IPS DF 19.7 (cell line): ENCODE measurements at regions not wholly inside any gene's neighbourhood (a gene's known extent, or its start where the extent isn't known, plus 50 kb on each side); places are given as distances from the start of the nearest gene placed in this dataset.

Experiments used
- DNase-seq: peaks from one replicate; pipeline ENCODE4 v3.0.0-alpha.2; 2013; ENCODE audit warnings: low read depth, low spot score

GRCh38 chr11:97955595-97955994 is 1065.2 kb upstream of the CNTN5 start:
- no peak for DNase-seq

DNA sequence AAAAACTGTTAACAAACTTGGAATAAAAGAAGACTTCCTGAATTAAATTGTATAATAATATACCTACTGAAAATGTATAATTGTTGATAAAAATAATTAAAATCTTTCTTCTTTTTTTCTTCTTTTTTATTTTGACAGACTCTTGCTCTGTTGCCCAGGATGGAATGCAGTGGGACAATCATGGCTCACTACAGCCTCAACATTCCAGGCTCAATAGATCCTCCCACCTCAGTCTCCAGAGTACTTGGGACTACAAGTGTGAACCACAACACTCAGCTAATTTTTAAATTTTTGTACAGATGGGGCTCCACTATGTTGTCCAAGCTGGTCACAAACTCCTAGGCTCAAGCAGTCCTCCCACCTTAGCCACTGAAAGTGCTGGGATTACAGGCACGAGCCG is 1063.8 kb upstream of the CNTN5 start:
- DNase-seq, result no peak

DNA sequence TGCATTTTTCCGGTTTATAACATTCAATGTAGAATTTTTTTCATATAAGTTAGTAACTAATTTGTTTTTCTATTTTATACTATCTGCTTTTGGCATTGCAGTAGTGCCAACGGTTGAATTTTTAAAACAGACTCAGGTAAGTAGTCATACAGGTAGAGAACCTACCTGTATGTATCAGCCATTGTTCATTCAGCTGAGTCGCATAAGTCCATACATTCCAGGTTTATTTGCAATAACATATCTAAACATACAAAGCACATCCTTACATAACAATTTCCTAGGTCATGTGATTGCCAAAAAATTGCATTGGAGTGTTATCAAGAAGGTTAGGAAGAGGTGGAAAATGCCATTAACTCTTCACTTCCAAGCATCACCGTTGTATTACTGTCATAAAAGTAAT is 1059.3 kb upstream of the CNTN5 start:
- no peak for DNase-seq

DNA sequence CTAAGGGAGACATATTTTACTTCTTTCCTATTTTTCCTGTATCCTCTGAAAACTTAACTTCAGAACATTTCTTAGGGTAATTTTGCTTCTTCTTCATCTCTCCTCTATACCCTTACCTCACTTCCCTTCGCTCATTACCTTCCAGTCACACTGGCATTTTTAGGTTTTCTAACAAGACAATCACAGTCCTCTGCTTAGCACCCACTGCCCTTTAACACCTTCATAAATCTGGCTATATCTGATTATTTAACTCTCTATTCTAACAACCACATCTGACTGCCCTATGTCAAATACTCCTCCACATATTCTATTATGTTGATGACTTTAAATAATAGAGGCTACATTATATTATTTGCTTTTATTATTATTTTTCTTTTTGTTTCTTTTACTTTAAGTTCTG is 1058.0 kb upstream of the CNTN5 start:
- DNase-seq, result no peak

- no peak for DNase-seq
These were observed 1057.0 kb upstream of the CNTN5 start for GRCh38 chr11:97963528-97964331.

GRCh38 chr11:97964332-97965004 is 1056.3 kb upstream of the CNTN5 start:
- DNase-seq, result no peak

GRCh38 chr11:97965849-97966646 is 1054.7 kb upstream of the CNTN5 start:
- DNase-seq, result no peak

- no peak for DNase-seq
These were observed 1053.8 kb upstream of the CNTN5 start for GRCh38 chr11:97966901-97967300.

GRCh38 chr11:97968071-97968470 is 1052.7 kb upstream of the CNTN5 start:
- DNase-seq, result no peak

GRCh38 chr11:97972731-97973130 is 1048.0 kb upstream of the CNTN5 start:
- no peak for DNase-seq

DNA sequence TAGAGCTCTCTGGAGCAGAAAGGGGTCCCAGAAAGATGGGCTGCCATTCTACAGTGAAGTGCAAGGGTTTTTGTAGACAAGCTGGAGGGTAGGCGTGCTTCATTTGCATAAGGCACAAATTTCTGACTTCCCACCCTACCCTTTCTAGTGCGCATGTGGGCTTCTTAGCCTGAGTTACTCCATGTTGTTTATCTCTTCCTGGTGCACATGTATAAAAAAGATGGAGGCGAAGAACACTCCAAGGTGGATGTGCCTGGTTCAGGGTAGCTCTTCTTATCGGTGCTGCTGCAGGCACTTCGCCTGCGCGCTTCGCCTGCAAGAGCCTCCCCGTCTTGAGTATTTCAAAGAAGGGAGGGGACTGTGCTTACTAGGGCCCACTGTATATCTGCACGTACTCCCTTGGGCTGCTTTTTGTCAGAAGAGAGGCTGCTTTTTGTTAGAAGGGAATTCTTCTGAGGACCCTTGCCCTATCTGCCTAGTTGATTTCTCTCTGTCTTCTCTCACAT is 1047.3 kb upstream of the CNTN5 start:
- no peak for DNase-seq

DNA sequence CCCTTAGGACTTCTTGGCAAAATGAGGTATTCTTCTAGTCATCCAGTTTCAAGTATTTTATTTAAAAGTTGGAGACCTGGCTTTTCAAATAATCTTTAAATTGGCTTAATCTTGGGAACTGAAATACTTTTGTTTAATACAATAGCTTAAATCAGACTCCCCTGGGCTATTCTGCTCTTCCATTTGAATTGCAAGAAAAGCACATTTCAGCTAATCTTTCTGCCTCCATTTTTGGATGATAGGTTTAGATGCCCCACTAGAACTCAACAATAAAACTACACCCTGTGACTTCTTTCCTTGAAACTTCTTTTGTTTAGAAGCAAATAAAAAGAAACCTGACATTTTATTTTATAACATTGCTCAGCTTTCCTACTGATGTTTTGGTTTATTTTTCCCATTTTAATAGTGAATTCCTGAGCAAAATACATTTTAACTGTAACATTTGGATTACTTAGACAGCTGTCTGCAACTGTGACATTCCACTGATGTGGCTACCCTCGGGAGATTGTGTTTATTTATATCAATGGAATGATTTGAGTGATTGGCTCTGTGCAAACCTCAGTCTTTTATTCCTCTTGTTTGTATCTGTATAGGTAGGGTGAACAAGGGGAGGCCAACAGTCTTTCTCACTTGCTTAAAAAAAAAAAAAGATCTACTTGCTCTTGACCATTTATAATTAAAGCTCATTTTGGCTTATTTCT is 1045.8 kb upstream of the CNTN5 start:
- DNase-seq, result no peak

- no peak for DNase-seq
These were observed 1043.0 kb upstream of the CNTN5 start for GRCh38 chr11:97977726-97978125.

DNA sequence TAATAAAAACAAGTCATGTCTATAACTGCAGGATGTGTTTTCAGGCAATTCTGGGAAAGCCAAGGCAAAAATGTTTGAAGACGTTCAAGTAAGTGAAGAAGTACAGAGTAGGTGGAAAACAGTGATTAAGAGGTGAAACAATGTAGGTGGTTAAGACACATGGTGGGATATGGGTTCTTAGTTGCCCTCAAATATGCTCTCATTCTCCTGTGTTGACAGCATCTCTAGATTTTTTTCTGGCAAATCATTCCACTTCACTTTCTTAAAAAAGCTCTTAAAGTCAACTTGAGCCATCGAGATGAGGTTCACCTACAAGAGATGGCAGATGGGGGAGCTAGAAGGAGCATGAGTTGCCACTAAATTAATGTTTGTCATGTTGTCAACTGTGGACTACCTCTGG is 1041.0 kb upstream of the CNTN5 start:
- DNase-seq, result no peak

DNA sequence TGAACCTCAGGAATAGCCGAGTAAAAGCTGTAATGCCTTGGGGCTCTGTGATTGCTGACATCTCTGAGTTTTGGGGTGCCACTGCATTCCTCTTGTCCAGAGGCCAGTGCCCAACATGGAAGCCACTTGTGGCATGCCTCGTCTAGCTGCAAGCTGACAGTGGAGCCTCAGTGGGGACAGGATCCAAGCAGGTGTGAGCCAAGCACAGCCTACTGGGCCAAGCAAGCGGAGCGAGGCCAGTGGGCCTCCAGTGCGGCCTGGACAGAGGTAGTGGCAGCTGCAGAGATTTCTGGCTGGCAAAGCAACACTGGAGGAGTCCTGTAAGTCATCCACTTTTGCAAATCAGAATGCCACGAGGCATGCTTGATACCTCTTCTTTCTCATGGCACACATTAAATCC is 1038.2 kb upstream of the CNTN5 start:
- DNase-seq, result no peak

DNA sequence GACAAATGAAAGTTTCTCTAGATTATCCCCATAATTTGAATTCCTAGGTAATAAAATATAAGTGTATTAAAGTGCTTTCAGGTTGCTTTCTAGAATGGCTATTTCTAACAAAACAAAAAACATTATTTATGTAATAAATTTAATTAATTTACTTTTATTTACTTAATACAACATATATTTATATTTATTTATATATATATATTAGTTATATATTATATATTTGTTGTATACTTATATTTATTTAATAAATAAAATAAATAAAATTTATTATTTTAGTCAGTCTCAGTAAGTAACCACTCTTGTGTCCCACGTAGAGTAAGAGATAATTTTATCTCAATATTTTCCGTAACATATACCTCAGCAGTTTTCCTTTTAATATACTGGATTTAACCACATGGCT is 1031.6 kb upstream of the CNTN5 start:
- no peak for DNase-seq

DNA sequence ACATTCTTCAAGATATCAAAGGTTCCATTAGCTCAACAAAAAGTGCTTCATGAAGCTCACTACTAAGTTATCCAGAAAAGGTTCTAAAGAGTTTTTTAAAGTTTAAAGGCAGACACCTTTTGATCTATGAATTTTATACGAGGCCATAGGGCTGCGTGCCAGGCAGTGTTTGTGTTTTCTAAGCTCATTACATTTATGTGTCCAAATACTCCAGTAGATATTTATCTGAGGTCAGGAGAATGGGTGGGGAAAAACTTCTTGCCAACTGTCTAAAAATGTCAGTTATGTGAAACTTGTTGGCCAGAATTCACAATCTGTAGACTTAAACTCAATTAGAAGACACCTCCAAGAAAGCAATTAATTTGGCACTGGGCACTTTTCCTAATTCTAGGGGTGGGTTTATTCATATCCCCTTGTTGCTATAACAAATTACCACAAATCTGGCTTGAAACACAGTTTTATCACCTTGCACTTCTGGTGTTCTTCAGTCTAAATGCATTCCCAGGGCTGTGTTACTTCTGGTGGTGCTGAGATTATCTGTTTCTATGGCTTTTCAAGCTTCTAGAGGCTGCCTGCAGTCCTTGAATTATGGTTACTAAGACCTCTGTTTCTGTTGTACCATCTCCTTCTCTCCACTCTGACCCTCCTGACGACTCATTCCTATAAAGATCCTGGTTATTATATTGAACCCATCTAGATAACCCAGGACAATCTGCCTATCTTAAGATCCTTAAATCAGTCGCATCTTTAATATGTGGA is 1030.4 kb upstream of the CNTN5 start:
- DNase-seq, result no peak

GRCh38 chr11:97993562-97993961 is 1027.2 kb upstream of the CNTN5 start:
- no peak for DNase-seq

DNA sequence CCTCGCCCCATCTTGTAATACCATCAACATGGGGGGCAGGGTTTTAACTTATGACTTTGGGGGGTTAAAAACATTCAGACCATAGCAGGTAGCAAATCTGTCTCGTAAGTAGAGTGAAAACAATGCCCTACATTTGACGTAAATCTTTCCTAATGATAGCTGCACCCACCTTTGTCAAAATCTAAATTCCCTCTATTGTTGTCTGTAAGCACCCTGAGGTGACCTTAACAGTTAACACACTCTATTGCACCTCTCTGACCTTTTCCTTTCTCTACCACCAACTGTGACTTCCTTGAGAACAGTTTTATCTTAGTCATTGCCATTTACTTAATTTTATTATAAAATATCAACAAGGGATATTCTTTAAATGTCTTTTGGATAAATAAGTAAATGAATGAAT is 1024.9 kb upstream of the CNTN5 start:
- DNase-seq, result no peak

DNA sequence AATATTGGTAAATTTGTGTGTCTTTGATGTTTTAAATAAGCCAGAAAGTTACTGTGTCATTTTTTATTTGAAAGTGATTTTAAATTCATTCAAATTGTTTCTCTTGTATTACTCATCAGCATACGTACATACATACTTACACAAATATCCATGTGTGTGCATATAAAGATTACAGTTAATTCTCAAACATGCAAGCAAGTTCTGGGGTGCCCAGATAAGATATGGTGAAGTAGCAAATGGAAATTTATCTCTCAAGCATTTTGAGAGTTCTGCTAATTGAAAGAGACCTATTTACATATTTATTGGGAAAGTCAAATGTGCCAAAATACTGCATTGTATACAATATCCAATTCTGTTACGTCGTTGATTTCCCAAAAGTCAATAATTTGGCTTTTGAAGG is 1024.0 kb upstream of the CNTN5 start:
- DNase-seq, result no peak
